RPMI8226 (cell line): ENCODE measurements at regions not wholly inside any gene's neighbourhood (a gene's known extent, or its start where the extent isn't known, plus 50 kb on each side); places are given as distances from the start of the nearest gene placed in this dataset.
A peak's percentile ranks its signal among the peaks of the same experiment; 100 is the strongest.

Experiments used
- DNase-seq: peaks from one replicate; pipeline ENCODE4 v3.0.0-alpha.2; 2015

DNA sequence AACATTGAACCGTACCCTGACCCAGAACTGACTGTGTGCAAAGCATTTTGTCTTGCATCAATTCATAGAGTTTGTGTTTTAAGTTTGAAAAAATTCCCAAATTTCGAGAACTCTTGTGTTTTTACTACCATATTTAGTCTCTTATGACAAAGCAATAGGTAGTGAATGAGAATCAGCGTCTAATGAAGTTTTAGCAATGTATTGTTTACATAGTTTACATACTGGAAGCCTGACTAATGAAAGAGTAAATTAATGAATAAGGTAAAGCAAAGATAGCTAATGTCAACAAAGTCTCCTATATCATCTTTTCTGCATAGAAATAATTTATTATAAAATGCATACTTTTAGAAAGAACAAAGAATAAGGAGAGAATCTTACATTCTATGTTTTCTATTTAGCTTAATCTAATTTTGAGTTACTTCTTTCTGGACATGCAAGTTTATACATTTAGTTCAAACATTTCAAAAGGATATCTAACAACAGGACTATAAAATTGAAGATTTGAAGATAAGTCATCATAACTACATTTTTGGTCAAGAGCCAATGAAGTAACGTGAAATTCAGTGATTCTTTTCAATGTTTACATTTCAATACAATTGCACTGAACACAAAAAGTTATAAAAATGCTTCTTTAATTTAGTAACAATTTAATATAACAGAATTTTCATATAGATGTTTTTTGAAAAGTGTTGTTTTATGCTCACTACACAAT, 1943.7 kb downstream of the NCAM2 start:
- no peak for DNase-seq

DNA sequence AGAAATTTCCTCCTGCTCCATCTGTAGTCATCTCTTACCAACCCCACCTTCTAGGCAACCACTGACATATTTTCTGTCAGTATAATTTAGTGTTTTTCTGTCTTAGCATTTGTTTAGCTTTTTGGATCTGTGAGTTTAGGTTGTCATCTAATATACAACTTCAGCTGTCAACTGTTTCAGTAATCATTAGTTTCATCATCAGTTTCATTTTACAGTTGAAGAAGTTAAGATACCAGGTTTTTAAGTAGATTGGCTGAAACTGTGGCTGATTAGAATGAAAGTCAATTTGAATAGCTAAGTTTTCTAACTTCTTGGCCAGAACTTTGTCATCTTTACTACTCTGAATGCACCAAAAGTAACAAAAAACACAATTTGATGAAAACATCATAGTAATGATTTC, 1957.3 kb downstream of the NCAM2 start:
- DNase-seq = no peak

DNA sequence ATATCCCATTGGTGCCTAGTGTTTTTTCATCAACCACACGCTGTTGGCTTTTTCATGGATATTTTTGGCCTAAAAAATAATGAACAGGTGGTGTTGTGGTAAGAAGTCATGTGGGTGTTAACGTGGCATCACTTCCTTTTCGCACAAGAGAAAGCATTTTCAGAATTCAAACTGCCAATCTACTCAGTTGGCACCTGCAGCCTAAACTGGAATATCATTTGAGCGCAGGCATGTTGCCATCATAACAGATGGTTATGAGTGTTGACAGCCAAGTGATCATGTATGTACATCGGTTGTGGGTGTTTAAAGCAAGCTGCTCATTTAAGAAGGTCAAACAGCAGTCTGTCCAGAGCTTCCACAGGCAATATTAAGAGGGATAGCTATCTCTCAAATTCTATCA, 1963.0 kb downstream of the NCAM2 start:
- peak; percentile 67 for DNase-seq

DNA sequence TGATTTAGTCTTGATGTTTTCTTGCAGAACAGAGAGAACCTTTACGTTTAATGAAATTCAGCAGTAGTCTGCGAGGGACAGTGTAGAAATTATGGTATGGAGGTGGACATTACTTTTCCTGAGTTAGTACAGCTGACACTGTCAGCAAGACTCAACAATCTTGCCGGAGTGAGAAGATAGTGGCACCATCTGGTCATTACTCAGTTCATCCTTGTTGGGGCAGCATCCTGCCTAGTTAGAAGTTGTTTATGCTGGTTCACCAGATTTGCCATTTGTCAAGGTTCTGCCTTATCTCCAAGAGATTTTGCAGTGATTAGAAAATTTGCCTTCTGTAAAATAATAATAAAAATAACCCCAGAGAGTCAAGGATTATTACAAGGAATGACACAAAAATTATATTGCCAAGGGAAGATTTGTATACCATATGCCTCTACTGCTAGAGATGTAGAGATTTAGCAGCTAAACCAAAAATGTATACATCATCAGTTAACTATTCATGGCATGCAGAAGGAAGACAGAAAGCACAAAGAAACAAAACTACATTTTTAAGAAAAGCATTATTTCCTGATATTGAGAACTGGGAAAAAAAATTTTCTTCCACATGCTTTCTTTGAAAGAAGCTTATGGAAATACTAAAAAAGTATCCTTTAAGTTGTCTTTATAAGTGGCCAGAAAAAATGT, 1967.4 kb downstream of the NCAM2 start:
- no peak for DNase-seq

DNA sequence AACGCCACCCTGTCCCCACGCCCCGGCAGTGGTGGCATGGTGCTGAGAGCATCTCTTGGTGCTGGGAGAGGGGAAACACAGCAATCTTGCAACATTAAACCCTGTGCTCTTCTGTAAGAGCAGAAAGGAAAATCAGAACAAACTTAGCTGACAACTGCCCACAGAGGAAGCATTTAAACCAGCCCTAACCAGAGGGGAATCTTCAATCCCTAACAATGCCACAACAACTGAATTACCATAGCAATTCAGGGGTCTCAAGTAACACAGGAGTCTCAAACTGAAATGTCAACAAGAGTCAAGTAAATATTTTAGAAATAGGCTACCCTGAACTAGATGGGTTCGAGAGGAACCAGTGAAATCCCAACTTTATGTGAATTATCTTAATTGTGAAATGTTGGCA, 1983.6 kb downstream of the NCAM2 start:
- no peak for DNase-seq

DNA sequence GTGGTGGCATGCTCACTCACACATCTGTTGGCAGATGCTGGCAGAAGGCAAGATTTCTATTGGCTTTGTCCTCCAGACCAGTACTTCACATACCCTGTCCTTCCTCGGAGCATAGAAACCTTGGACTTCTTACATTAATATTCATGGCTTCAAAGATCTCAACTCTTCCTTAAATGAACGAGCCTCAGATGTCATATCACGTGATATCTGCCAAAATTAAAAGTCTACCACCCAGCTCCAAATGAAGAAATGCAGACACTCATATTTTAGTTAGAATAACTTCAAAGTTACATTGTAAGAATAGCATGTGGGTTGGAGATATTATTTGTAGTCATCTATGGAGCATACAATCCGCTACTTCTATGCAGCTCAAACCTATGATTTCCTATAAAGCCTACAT, 1994.9 kb downstream of the NCAM2 start:
- DNase-seq = no peak

DNA sequence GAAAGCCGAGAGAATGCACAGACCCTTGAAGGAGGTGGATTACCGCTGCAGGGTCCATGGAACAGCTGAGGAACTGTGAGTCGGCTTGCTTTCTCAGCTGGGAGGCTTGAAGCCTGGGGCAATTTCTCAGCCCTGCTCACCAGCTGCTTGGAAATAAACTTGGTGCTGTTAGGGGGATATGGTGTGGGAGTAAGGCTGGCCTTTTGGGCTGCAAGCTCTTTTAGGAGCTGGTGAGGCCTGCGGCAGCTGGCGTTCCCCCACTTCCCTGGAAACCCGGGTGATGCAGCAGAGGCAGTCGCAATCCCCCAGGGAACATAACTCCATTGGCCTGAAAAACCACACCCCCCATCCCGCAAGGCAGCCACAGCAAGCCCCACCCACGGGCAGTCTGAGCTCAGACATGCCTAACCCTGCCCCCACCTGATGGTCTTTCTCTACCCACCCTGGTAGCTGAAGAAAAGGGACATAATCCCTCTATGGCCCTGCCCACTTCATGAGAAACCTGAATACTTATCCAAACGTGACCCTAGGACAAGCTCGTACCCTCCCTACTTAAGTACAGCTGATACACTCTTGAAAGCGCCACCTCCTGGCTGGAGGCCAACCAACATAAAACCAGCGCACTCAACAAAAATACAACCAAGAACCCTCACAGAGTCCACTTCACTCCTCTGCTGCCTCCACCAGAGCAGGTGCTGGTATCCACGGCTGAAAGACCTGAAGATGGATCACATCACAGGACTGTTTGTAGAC, 1995.8 kb downstream of the NCAM2 start:
- no peak for DNase-seq

DNA sequence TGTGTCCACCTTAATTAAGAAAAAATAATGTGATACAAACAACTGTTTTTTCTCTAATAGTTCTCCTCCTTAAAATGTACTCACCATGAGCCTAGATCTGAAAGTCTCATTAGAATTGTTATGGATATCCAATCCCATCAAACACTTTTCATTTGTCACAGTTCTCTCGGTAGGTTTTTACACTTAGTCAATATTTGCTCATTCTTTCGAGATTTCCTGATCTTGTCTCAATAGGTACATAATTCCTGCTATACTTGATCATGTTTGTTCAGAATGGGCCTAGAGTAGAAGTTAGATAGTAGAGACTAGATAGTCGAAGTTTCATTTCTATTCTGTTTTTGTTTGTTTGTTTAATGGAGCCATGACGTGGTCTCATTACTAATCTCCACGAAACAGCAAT, 2005.7 kb downstream of the NCAM2 start:
- DNase-seq = no peak

DNA sequence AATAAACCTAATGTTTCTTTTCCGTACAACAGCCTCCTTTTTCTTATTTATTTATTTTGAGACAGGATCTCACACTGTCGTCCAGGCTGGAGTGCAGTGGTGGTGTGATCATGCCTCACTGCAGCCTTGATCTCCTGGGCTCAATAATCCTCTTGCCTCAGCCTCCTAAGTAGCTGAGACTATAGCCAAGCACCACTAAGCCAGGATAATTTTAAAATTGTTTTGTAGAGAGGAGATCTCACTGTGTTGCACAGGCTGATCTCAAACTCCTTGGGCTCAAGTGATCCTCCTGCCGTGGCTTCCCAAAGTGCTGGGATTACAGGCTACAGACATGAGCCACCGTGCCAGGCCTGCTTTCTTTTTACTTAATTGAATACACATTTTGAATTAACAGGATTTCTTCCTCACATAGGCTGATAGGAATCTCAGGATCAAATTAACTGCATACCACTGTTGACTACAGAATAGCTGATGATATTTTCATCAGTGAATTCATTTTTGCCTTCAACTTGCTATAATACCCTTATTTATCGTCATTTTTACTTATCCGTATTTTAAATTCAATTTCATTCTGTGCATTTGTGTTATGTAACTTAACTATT, 2010.5 kb downstream of the NCAM2 start:
- DNase-seq = no peak

DNA sequence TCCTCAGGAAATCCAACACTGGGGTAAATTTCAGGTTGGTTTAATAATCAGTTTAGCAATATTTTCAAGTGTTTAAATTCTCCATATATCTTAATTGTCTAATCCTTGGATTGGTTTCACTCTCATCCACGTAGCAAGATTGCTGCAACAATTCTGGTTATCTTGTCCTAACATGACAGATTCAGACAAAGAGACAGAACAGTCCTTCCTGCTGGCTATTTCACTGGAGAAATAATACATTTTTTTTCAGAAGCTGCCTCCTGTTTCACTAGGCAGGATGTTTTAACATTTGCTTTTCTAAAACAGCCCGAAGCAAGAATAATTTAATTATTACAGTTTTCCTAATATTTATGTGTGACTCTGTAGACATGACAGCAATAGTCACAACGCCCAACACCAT, 2011.2 kb downstream of the NCAM2 start:
- DNase-seq = no peak

DNA sequence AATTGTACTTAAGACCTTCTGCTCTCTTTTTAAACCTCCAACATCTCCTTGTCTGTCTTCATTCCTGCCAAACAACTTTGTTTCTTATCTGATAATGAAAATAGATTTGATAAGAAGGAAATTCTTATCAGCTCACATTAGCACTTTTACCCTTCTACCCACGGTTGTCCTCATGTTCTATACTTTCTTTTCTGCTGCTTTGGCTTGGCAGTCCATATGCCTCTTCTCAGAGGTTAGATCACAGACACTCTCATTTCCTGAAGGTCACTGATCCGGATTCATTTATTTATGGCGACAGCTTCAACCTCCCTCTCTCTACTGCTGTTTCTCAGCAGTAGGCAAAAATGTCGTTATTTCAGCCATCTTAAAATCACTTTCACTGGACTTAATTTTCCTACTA, 2015.8 kb downstream of the NCAM2 start:
- DNase-seq = no peak

DNA sequence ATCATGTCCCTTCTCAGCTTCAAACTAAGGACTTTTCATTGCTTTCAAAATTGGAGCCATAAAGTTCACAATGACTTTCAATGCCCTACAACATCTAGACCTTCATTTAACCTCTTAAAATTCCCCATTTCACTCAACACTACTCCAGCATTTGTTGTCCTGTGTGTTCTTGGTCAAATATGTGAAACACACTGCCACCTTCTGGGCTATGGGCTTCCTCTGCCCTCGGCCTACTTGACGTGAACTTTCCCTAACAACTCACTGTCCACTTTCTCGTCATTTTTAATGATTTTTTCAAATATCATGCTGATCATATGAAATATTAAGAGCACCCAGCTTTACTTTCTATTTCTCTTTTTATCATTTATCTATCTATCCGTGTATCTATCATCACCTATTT, 2018.4 kb downstream of the NCAM2 start:
- peak; percentile 15 for DNase-seq

DNA sequence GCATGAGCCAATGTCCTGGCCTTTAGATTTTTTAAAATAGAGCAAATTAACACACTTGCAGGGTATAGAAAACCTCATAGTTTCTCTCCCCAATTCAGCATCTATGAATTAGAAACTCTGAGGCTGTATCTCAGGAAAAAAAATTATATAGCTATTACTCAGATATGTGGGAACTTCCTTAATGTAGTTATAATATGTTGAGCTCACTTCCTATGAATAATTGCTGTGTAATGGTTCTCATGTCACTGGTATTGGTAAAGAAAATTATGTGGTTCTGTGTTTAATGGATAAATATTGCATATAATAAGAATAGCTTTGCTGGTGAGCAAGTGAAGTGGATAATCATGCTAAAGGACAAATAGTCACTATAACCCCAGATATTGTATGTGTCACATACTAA, 2019.8 kb downstream of the NCAM2 start:
- no peak for DNase-seq

DNA sequence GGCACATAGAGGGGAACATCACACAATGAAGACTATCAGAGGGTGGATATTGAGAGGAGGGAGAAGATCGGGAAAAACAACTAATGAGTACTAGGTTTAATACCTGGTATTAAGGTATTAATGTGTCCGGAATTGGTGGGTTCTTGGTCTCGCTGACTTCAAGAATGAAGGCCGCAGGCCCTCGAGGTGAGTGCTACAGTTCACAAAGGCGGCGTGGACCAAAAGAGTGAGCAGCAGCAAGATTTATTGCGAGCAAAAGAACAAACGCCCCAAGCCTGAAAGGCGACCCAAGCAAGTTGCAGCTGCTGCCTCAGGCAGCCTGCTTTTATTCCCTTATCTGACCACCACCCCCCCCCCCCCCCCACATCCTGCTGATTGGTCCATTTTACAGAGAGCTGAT, 2022.8 kb downstream of the NCAM2 start:
- DNase-seq = no peak

DNA sequence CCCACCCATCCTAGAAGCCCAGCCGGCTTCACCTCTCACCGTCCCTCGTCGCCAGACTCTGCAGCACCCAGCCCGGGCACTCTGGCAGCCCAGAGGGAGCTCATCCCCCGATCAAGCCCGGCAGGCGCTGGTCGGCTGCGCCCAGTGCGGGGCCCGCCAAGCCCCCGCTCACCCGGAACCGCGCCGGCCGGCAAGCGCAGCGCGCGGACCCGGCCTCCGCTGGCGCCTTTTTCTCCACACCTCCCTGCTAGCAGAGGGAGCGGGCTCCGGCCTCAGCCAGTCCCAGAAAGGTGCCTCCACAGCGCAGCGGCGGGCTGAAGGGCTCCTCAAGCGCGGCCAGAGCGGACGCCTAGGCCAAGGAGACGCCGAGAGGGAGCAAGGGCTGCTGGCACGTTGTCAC, 2023.3 kb downstream of the NCAM2 start:
- DNase-seq = no peak

DNA sequence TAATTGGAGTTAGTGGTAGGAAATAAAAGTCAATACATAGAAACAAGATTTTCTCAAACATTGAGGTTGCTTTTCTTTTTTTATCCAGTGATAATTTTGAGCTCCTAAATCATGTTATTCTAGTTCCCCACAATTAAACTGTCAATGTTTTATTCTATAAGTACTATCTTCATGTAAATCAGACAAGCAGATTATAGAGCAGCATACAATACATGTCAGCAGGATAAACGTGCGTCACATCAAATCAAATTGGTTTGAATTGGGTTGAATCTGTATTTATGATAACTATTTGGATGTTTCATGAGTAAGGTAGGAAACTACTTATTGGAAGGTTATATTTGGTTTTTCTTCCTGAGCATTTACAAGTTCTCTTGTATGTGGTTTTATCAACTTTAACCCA, 2028.7 kb downstream of the NCAM2 start:
- DNase-seq = no peak

DNA sequence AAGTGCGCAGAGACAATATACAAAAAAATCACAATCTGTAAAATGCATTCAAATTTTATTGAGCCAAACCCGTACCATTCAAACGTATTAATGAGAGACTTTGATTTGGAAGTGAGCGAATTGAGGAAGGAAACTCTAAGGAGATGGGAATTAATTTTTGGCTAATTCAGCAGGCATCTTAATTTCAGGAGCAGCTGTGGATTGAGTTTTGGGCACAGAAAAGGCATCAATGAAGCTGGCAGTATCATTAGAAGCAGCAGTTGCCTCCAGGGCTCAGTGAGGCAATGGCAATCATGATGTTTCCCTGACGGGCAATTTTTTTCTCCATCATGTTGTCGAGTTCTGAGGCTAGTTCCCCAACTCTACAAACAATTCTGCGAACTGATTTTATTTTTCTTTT, 2041.6 kb downstream of the NCAM2 start:
- DNase-seq = no peak

DNA sequence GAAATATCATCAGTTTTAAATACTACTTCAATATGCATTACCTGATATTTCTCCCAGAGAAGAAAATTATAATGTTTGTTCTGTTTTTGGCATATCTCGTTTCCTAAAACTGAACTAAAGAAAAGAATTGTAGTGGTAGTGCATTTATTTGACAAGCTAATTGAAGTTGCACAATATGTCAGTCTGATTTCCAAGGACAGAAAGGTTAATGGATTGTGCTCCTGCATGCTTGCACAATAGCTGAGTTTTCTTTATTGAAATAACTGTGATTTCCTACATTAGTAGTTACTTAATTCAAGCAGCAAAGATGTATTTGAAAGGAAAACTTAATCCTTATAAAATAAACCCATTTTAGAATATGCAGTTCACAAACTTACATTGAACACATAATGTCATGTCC, 2047.7 kb downstream of the NCAM2 start:
- no peak for DNase-seq

DNA sequence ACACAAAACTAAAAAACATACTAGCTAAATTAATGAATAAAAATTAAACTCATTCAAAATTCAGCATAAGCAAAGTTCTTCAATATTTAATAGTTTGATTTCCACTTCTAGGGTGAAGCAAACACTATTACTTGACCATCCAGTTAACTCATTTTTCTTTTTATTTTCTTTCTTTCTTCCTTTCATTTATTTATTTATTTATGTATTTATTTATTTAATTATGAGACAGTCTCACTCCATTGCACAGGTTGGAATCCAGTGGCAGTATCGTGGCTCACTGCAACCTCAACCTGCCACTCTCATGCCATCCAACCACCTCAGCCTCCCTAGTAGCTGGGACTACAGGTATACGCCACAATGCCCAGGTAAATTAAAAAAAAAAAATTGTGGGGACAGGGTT, 2069.5 kb downstream of the NCAM2 start:
- no peak for DNase-seq

DNA sequence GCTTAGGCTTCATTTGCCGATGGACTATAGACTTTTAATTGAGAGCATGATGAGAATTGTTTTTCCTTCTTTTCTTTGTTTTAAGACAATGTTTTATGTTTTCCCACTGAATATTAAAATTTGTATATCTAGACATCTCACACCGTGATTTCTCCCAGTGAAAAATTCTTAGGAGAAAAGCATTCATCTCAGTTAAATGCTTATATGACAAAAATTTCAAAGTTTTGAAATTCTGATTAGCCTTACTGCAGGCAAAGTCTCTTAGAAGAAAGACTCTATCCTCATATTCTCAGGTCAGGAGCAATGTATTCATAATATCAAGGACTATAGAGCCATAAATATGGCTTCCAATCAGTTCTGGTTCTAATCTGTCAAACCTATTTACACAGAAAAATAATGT, 2085.0 kb downstream of the NCAM2 start:
- no peak for DNase-seq

DNA sequence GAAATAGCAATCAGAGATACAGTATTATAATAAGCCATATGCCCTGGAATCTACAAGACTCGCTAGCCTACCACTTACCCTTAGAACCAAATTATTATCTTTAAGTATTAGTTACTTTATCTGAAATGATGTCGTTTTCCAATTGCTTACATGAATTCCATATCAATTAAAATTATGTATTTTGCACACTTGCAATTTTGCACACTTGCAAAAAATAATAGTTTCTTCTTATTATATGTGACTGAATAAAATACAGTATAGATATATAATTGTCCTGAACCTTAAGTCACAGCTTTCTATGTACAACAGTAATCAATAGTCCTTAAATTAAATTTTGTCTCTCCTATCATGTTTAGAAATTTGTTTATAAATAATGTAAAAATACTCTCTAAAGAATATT, 2095.1 kb downstream of the NCAM2 start:
- no peak for DNase-seq

DNA sequence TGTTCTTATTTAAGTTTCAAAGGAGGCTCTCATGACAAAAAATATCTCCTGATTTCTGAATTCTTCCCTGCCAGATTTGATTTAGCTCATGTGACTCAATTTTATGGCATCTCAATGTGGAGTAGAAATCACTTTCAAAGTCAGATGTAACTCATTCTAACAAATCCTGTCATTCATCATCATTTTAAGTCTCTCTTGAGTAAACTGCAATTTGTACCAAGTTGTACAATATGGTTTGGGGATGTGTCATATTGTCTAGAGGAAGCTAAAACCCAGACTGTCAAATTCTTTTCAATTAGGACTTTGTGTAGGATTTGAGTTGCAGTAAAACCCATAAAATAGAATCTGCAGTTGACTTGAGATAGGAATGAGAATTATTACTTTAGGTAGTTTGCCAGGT, 2101.0 kb downstream of the NCAM2 start:
- no peak for DNase-seq

DNA sequence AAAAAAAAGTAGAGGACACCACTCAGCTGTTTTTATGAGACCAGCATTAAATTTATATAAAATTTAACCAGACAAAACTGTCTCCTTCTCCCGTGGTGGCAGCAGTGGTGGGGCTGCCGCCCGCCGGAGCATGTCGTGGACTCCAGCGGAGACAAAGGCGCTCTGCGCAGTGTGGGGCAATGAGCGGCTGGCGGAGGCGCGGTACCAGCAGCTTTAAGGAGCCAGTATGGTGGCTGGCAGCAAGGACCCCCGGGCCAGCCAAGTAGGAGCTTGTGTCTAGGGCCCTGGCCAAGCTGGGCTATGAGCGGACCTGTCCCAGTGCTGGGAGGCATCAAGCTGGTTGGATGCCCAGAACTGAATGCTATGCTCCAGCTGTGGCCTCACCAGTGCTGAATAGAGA, 2102.9 kb downstream of the NCAM2 start:
- DNase-seq = no peak

DNA sequence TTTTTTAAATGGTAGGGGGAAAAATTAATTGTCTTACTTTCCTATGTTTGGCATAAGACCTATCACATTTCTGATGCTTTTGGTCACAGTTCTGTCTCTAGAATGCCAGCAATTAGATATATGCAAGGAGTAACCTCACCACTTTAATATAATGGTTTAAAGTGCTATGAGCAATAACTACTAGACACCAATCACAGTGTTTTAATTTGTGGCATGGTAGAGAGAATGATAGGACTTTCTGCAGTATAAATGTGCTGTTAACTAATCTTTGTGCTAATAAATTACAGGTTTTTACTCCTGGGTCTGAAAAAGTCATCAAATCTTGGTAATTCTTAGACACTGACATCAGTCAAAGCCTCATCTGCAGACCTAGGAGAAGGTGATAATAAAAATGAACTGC, 2110.3 kb downstream of the NCAM2 start:
- DNase-seq = no peak
